ENCODE measurements at regions not wholly inside any gene's neighbourhood (a gene's known extent, or its start where the extent isn't known, plus 50 kb on each side); places are given as distances from the start of the nearest gene placed in this dataset.
"Not testable (repeated sequence)": the region's sequence is repeated elsewhere in the genome, so short reads cannot be mapped to it uniquely, and the experiment has no call there.

DNA sequence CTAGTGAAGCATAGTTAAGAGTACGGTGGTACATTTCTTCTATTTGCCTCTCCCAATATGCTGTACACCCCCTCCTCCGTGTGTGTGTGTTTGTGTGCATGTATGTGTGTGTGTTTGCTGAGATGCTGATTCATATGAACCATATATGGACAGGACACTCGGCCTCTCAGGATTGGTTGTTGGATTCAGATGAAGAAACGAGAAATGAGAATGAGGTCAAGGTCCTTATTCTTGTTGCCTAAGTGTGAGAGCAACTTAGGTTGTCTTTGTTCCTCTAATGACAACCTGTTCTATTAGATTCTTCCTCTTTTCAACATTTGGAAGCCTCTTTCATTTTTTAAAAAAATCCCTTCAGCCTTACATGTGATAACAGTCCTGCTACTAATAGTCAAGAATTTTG is 1387.6 kb downstream of the STIM2 start:
- DNase-seq: no peak

DNA sequence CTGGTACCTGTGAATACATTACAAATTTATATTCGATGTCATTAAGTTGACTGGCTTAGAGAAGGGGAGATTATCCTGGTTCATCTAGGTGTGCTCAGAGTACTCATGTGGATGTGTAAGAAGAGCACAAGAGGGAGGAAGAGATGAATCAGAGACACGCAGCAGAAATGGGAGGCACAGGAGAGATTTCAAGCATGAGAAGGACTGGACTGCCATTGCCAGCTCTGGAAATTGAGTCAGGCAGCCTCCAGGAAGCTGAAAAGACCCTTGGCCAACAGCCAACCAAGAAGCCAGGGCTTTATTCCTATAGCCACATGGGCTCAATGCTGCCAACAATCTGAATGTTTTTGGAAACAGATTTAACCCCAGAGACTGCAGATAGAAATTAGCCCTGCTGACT is 1390.0 kb downstream of the STIM2 start:
- DNase-seq: no peak

DNA sequence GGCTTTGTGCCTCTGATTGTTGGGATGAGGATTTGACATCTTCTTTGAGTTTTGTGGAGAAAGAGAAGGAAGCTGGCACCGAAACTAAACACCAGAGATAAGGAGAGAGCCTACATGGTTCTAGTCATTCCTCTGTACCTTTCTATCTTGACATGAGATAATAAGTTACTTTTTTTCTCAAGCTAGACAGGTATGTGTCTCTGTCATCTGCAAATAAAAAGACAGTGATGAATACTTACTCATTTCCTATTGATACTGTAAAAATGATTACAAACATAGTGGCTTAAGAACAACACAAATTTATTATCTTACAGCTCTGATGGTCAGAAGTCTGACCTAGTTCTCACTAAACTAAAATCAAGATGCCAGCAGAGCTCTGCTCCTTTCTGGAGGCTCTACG is 1391.2 kb downstream of the STIM2 start:
- DNase-seq: no peak

DNA sequence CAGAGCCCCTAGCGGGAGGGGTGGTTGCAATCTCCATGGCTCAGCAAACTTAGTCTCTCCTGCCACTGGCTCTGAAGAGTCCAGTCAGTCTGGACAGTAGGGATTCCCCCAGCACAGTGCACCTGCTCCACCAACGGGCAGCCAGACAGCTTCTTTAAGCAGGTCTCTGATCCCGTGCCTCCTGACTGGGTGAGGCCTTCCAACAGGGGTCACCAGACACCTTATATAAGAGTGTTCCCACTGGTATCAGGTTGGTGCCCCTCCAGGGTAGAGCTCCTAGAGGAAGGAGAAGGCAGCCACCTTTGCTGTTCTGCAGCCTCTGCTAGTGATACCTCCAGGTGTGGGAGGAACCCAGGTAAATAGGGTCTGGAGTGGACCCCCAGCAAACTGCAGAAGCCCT is 1393.4 kb downstream of the STIM2 start:
- DNase-seq: no peak

DNA sequence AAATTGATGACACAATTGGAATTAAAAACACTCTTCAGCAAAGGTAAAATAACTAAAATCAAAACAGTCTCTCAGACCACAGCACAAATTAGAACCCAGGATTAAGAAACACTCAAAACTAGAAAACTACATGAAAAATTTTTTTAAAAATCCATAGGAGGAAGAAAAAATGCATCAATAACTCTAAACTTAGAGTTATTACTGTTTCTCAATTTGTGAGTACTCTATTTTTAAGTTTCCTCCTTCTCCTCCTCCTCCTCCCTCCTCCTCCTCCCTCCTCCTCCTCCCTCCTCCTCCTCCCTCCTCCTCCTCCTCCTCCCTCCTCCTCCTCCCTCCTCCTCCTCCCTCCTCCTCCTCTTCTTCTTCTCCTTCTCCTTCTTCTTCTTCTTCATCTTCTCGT is 1395.7 kb downstream of the STIM2 start:
- no peak for DNase-seq

DNA sequence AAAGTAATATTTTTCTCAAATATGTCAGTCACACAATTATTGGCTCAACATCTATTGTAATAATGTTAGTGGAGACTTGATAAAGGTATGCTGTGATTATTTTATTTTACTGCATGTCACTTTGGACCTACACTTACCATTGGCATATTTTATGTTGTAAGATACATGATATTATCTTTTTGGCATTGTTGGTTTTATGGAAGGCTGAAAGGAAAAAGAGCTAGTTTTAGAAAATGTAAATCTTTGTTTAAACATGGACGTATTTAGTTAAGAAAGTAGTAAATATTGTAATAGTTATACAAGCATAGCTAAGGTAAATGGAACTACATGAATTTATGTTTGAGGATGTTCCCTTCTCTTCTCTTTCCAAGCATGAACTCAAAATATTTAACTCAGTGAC is 1399.3 kb downstream of the STIM2 start:
- no peak for DNase-seq

DNA sequence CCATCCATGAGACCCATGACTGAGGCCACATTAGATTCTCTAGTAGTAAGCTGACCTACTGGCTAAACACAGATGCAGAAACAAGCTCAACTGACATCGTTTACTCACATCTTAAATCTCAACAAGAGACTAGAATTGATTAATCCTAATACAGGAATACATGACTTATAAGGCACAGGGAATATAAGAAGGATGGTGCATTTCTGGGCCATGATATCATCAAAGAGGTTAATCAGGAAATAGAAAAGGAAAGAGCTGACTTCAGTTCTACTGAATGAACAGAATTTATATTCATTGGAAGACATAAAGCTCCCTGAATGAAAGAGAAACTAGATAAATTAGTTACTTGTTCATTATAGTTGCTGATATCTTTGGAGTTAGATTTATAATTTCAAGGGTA is 1406.5 kb downstream of the STIM2 start:
- DNase-seq: no peak

DNA sequence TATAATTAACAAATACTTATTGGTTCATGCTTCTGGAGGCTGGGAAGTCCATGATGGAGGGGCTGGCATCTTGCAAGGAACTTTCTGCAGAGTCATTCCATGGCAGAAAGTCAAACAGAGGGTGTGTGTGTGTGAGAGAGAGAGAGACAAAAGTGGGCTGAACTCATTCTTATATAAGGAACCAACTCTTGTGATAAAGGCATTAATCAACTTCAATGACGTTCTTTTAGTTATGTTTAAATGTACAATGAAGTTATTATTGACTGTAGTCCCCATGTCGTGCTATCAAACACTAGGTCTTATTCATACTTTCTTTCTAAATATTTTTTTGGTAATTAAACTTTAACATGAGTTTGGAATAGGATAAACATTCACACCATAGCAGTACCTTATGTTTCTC is 1408.8 kb downstream of the STIM2 start:
- DNase-seq: no peak

DNA sequence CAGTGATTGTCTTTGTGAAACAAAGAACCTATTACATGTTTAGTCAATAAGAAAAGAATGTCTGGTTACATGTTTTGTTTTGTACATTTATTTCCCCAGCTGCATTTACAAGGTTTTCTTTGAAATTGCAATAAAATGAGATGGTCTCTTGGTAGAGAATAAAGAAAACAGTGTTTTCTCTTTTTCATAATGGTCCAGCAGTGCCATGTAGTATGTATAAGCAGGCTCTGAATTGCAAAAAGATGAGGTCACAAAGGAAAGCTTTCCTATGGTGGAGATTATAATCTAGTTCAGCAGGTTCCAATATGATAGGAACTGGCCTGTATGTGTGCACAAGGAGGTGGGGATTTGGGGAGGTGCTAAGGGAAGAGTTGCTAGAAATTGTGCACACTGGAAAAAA is 1417.3 kb downstream of the STIM2 start:
- DNase-seq: no peak

DNA sequence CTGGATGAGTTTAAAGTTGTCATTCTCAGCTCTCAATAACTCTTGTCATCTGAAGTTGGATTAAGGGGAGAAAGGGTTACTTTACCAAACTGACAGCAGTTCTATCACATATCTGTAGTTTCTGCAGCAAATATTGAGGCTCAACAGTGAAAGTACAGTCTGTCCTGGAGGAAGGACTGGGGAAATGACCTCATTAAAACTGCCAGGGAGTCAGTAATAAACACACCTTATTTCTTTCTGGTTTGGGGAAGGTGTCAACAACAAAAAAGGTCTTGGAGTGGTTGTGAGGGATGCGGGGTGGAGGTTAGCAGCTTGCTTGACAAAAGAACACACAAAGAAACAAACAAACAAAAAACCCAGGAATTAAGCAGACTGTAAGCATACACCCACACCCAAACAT is 1418.0 kb downstream of the STIM2 start:
- no peak for DNase-seq

DNA sequence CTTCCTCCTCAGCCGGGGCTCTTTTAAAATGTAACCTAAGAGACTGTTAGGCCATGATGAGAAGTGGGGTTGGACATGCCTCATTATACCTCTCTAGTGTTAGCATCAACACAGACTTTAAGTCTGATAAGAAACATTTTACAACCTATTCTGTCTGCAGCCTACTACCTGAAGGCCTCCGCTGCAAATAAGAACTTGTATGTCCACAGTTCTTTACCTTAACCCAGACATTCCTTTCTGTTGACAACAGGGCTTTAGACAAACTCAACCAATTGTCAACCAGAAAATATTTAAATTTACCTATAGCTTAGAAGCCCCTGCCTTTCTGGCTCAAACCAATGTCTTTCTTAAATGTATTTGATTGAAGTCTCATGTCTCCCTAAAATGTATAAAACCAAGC is 1418.6 kb downstream of the STIM2 start:
- no peak for DNase-seq

DNA sequence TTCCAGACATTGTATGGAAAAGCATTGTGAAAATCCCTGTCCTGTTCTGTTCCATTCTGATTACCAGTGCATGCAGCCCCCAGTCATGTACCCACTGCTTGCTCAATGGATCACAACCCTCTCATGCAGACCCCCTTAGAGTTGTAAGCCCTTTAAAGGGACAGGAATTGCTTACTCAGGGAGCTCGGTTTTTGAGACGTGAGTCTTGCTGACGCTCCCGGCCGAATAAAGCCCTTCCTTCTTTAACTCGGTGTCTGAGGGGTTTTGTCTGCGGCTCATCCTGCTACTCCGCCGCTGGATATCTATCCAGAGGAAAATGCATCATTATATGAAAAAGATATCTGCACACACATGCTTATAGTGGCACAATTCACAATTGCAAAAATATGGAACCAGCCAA is 1425.6 kb downstream of the STIM2 start:
- not testable (repeated sequence) for DNase-seq

DNA sequence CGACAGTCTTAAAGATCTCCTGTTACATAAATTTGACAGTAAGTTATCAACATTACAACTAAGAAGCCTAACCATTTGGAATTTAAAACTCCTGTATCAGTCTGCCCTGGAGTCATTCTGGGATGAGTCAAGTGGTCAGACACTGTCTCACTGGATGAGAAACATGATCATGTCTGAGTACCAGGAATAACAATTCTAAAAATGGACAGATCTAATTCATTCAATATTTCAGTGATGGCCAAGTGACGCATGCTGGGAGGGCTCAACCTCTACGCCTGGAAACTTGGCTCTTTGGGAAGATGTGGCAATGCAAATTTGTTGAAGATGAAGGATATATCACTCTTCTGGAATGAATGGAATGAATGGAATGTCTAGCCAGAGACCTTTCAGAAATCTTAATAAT is 1427.2 kb downstream of the STIM2 start:
- DNase-seq: no peak

DNA sequence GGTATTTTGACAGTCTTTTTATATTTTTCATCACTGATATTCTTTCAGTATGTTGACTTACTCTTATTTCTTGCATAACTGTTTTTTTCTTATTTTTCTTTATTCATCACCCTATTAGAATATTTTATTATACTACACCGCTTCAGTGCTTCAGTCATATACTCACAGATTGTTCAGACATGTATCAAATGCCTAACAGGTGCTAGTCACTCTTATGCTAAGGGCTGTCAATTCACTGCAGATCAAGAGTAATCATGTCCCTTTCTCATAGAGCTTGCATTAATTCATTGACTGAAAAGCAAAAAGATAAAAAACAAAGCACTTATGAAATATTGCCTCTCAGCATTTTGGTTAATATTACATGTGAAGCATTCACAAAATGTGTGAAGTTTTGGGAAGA is 1435.6 kb downstream of the STIM2 start:
- no peak for DNase-seq

DNA sequence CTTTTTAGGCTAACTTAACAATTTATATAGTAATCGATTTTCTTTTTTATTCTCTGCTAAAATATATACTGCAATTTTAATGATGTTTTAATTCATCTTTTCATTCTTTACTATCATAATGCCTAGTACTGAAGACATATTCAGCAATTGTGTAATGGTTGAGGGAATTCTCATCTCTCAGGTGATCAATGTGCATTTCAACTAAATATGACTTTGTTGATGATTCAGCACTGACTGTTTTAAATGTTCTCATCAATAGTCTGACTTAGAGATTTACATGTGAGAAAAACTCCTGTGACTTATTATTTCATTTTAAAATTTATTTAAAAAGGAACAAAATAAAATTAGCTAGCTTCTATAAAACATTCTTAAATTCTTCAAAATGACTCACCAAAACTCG is 1450.3 kb downstream of the STIM2 start:
- DNase-seq: no peak

DNA sequence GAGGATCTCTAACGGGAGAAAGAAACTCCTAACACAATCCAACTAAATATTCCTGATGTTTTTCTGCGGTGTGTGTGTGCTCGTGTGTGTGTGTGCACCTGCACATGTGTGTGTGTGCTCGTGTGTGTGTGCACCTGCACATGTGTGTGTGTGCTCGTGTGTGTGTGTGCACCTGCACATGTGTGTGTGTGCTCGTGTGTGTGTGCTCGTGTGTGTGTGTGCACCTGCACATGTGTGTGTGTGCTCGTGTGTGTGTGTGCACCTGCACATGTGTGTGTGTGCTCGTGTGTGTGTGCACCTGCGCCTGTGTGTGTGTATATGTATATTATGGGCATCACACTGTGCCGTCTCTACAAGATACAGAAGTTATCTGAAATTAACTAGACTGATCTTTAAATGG is 1451.9 kb downstream of the STIM2 start:
- not testable (repeated sequence) for DNase-seq

DNA sequence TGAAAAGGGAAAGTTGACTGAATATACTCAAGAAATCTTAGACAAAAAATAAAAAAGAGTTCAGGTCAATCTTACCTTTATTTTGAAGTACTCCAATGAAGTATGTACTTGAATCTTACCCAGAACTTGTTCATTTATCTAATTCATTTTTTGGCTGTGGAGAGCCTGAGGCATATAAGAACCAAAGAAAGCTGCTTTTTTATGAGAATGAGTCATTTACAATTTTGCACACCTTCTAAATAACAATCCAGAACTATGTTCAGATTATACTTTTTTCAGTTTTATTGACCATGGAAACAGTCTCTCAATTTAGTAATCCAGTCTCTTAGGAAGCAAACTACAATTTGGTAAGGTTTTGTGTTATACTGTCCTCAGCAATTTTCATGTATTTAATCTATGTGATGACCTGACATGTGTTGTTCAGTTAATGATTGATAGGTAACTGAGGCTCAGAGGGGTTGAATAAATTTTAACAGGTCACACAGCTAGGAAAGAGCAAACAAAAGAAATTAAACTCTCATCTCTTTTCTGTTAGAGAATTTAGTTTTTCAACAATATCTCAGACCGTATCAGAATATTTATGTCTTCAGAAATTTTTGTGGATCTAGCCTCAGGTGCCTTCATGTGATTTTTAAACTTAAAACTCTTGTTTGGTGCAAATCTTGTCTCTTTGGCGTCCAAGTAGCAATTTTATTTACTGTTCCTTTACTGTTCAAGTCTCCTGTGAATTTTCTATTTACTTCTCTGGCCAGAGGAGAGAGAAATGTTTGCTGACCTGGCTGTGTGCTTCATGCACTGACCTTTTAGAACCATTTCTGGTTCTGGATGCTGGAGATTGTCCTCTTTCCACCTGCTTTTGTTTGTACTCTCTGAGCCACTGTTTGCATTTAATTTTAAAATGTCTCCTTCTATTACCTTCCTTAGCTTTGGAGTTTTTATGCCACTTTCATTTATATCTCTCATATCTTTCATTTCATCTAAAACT is 1453.4 kb downstream of the STIM2 start:
- no peak for DNase-seq

DNA sequence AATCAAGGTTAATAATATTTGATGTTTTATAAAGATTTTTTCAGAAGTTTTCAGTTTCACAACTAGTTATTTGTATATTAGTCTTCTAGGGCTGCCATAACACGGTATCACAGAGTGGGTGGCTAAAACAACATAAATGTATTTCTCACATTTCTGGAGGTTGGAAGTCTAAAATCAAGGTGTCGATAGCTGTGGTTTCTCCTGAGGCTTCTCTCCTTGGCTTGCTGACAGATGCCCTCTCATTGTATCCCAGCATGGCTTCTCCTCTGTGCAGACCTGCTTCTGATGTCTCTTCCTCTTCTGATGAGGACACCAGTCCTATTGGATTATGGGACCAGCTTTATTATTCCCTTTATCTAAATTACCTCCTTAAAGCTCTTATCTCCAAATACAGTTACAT is 1456.6 kb downstream of the STIM2 start:
- no peak for DNase-seq

DNA sequence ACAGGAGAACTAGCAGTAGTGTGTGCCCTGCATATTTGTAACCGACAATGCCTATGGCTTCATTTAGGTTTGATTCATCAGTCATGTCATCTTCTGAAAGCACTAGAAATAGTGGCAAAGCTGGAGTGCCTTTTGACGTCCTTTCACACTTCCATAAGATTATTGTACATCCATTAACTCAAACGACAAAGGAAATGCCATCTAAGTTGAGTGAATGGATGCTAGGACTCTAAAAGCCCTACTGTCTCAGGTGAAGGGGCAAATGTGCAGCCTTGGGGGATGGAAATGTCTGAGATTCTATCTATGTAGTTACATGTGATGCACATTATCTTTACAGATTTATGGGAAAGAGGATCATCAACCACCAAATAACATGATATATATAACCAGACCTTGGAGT is 1473.6 kb downstream of the STIM2 start:
- DNase-seq: no peak

DNA sequence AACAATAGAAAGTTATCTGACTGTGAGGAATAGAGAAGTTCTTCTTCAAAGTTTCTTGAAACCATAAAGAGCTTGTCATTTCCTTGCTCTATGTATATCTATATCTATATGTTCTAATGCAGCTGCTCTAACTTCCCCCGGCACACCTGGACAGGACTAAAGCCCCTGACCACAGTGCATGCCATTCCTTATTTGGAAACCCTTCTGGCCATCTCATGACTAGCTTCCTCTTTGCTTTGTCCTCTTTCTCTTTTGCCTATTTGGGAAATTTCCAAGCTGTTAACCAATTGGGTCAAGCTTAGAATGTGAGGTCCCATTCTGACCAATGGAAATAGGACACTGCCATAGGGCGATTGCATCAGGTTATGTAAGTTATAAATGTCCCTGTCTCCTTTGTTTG is 1481.1 kb downstream of the STIM2 start:
- no peak for DNase-seq

DNA sequence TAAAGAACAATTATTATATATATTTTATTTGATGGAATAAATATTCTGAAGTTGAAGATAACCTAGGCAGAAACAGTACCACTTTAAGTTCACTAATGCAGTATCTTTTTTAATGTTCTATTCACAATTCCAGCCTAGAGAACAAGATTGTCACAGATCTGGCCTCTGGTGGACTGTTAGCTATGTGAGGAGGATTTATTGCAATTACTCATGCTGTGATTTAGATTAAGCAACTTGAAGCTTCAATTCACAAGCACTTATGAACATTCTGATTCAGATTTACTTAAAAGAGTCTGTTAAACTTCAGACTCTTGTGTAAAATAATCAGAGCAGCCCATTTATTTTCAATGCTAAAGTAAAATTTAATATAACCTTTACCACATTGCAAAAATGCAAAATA is 1489.8 kb downstream of the STIM2 start:
- DNase-seq: no peak

DNA sequence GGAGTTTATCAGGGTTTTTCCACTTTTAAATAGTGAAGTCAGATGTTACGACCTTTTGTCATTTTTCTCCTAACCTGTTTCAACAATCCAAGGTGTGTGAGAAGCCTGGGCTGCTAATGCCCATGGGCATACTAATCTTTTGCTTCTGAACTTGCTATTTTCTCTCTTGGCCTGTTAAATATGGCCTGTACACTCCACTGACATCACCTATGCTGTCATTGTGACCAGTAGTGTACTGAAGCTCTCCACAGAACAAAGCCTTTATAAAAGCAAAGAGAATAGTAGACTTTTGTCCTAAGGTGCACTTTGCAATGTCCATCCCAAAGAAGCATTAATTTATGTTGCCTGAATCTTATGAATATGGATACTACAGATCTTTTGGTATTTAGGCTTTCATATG is 1490.5 kb downstream of the STIM2 start:
- no peak for DNase-seq

DNA sequence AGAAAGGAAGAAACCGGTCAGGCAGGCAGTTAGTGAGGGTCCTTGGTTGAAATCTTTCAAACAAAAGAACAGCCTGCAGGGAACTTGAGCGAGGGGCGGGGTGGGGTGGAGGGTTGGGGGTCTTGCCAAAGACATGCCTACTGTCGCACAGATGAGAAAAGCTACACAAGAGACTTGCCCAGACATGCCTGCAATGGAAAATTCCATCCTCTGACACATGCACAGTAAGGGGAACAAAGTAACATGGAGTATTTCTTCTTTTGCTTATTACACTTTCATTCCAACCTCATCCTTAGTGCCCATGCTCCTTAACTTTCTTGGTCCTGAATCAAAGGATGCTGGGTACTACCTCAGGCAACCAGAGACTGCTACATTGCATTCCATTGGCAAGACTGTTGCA is 1491.2 kb downstream of the STIM2 start:
- DNase-seq: no peak

DNA sequence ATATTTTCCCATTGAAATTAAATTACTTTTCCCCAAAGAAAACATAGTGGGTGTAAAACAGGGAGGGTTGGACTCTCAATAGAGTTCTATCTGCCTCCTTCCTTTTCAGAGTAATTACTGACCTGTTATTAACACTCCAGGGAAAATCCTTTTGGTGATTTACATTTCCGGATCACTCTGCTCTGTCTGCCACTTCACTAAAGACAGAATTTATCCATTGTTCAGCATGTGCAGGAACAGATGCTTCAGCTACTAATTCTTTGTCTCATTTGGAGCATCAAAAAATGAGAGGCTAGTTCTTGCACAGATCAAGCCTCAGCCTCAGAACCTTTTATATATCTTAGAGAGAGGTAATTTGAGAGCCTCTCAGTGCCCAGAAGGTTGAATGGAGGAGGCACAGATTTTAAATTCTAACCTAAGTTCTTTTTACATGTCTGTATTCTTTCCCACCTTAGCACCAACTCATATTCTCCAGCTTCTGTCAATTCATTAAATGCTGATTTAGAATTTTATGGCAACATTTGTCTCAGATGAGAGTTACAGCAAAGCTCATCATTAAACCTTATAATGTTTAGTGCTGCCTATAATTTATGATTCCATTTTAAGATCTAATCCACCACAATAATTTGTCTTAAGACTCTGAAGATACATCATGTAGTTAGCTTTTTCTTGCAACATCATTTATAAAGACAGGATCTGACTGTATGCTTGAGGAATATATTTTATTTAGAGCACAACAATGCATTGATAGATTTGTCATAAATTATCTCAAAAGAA is 1494.4 kb downstream of the STIM2 start:
- no peak for DNase-seq
